RWPE1 (cell line): ENCODE measurements at regions not wholly inside any gene's neighbourhood (a gene's known extent, or its start where the extent isn't known, plus 50 kb on each side); places are given as distances from the start of the nearest gene placed in this dataset.
"Not testable (repeated sequence)": the region's sequence is repeated elsewhere in the genome, so short reads cannot be mapped to it uniquely, and the experiment has no call there.

Experiments
- CTCF ChIA-PET: fragments of 350-600 bp; sonication (Branson Sonifier 250); formaldehyde crosslinking; extraction: SDS; loops from one replicate; lab custom pipeline; 2021; lab: Yijun Ruan, JAX
- POLR2A ChIA-PET: fragments of 400-600 bp; formaldehyde crosslinking; extraction: SDS; loops from one replicate; lab custom pipeline; 2020; ENCODE audit warnings: antibody characterized with exemption; ENCODE audit not compliant: low non-redundant PET; lab: Yijun Ruan, JAX
- DNase-seq: peaks from one replicate; pipeline ENCODE4 v3.0.0; 2012; ENCODE audit warnings: low spot score
- H3K27ac ChIP-seq: fragments of 450-650 bp; 2 replicates; pipeline ENCODE4 v1.5.1; 2017
- CTCF ChIP-seq: fragments of 450-650 bp; conservative IDR thresholded peaks from 2 replicates; pipeline ENCODE4 v1.5.1; 2017; ENCODE audit warnings: low read depth, mild to moderate bottlenecking

- no peak for DNase-seq
- no peak overlapping the region for H3K27ac ChIP-seq
- TF ChIP-seq CTCF: no peak
- ChIA-PET CTCF (no interaction called here), POLR2A (no interaction called here)
These were observed 171.1 kb downstream of the PDGFRA start for GRCh38 chr4:54400188-54400587.

- POLR2A ChIA-PET: no interaction called here
- CTCF ChIA-PET: no interaction called here
- TF ChIP-seq CTCF: no peak
- no peak overlapping the region for H3K27ac ChIP-seq
- DNase-seq: peak; percentile 31
These were observed 171.7 kb downstream of the PDGFRA start for GRCh38 chr4:54400802-54401201.

- no peak for DNase-seq
- no peak for TF ChIP-seq CTCF
- no peak overlapping the region for H3K27ac ChIP-seq
- ChIA-PET CTCF (no interaction called here), POLR2A (no interaction called here)
These were observed 173.9 kb downstream of the PDGFRA start for GRCh38 chr4:54402880-54403480.

- no peak for DNase-seq
- ChIA-PET CTCF (no interaction called here), POLR2A (no interaction called here)
- TF ChIP-seq CTCF: no peak
- no peak overlapping the region for H3K27ac ChIP-seq
These were observed 174.8 kb downstream of the PDGFRA start for GRCh38 chr4:54403700-54404453.

- DNase-seq, H3K27ac ChIP-seq, POLR2A ChIA-PET, CTCF ChIA-PET: not testable (repeated sequence)
These were observed 180.3 kb downstream of the PDGFRA start for GRCh38 chr4:54409270-54409817.

GRCh38 chr4:54414545-54414944, 185.5 kb downstream of the PDGFRA start:
- POLR2A ChIA-PET: no interaction called here
- no peak for TF ChIP-seq CTCF

GRCh38 chr4:54417476-54417875, 188.4 kb downstream of the PDGFRA start:
- POLR2A ChIA-PET: no interaction called here
- CTCF ChIA-PET: no interaction called here
- no peak for DNase-seq

More at GRCh38 chr4:54414545-54414944, 185.5 kb downstream of the PDGFRA start:
- DNase-seq: no peak
- H3K27ac ChIP-seq: no peak overlapping the region
- CTCF ChIA-PET: no interaction called here

More at GRCh38 chr4:54417476-54417875, 188.4 kb downstream of the PDGFRA start:
- H3K27ac ChIP-seq: no peak overlapping the region
- TF ChIP-seq CTCF: no peak
